ENCODE measurements at regions not wholly inside any gene's neighbourhood (a gene's known extent, or its start where the extent isn't known, plus 50 kb on each side); places are given as distances from the start of the nearest gene placed in this dataset.

DNA sequence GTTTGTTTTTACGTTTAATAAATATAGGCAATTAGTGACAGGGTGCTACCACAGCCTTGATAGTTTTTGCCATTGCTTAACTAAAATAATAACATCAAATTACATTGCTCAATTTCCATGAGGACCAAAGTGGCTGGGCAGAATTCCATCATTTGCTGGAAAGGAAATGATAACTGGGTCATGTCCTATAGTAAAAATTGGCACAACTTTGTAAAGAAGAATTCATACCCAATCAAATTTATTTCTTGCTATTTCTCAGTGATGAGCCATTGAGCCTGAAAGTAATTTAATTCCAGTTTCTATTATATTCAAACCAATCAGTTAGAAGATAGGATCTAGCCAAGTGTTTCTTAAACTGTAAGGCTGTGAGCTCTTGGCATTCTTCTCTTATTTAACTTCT, 102.2 kb upstream of the CTTNBP2 start:
- TF ChIP-seq, protein P1, sequence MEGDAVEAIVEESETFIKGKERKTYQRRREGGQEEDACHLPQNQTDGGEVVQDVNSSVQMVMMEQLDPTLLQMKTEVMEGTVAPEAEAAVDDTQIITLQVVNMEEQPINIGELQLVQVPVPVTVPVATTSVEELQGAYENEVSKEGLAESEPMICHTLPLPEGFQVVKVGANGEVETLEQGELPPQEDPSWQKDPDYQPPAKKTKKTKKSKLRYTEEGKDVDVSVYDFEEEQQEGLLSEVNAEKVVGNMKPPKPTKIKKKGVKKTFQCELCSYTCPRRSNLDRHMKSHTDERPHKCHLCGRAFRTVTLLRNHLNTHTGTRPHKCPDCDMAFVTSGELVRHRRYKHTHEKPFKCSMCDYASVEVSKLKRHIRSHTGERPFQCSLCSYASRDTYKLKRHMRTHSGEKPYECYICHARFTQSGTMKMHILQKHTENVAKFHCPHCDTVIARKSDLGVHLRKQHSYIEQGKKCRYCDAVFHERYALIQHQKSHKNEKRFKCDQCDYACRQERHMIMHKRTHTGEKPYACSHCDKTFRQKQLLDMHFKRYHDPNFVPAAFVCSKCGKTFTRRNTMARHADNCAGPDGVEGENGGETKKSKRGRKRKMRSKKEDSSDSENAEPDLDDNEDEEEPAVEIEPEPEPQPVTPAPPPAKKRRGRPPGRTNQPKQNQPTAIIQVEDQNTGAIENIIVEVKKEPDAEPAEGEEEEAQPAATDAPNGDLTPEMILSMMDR (IDR thresholded peaks at IDR 0.05), result no peak
- no peak for TF ChIP-seq POLR2A (IDR thresholded peaks at IDR 0.05)

All from adrenal gland (tissue), 5 donors.